Left hindlimb (tissue), 1 donor: ENCODE measurements at regions not wholly inside any gene's neighbourhood (a gene's known extent, or its start where the extent isn't known, plus 50 kb on each side); places are given as distances from the start of the nearest gene placed in this dataset.
A peak's percentile ranks its signal among the peaks of the same experiment; 100 is the strongest.
"Not testable (repeated sequence)": the region's sequence is repeated elsewhere in the genome, so short reads cannot be mapped to it uniquely, and the experiment has no call there.

Experiments used
- DNase-seq: peaks from one replicate; pipeline ENCODE4 v3.0.0-alpha.2; 2018

DNA sequence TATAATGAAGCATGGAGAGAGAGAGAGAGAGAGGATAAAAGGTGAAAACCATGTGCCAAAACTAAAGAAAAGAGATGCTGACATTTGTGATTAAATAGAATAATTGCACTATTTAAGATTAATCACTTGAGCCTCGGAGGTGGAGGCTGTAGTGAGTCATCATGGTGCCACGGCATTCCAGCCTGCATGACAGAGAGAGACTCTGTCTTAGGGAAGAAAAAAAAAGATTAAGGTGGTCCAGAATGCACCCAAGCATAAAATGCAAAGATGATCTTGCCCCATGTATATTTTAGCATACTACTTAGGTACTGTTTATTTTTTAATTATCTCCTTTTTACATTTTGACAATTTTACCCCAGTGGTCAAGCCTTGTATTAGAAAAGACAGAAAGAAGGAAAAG lies 742.5 kb downstream of the SPATA31A1 start:
- not testable (repeated sequence) for DNase-seq

DNA sequence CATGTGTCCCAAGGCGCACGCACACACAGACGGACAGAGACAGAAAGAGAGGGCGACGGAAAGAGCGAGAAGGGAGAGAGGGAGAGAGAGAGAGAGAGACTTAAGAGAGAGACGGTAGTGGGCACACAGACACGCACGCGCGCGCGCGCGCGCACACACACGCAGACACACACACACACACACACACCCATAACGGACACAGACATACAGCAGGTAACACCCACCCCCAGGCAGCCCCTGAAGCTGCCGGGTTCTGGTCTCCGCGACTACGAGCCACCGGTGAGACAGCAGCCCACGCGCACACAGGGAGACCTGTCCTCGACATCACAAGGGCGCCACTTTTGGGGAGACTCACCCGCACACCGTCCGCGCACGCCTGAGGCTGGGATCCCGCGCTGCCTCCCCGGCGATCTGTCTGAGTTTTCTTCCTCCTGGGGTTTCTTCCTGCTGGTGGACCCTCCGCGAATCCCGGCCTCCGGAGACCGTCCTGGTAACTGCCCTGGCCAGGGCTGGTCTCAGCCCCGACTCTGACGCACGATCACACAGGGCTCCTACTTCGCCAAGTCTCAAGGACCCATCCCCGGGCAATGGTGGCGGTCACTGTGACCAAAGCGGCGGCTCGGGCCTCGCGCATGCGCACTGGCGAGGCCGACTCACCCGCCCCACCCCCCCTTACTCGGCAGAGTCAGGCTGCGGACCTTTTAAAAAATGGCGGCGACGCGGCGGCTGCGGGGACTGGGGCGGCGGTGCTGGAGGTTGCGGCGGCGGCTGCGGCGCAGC lies 750.7 kb downstream of the SPATA31A1 start:
- peak; percentile 27 for DNase-seq

DNA sequence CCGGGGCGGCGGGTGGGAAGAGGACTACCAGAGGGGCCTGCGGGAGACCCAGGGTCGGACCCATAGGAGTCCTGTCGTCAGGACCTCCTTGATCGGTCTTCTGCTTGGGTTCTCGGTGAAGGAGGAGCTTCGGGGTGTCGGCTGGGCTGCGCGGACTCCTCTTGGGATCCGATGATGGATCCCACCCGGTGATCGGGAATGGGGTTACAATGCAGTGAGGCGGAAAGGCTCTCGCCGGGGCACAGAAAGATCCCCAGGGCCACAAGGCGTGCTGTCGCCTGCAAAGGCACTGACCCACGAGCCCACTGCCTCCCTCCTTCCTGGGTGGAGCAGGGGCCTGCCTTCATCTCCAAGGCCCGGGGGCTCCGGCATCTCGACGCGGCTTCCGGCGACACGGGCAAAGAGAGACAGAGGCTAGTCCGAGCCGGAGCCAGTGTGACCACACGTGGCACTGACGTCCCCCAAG lies 751.3 kb downstream of the SPATA31A1 start:
- not testable (repeated sequence) for DNase-seq

DNA sequence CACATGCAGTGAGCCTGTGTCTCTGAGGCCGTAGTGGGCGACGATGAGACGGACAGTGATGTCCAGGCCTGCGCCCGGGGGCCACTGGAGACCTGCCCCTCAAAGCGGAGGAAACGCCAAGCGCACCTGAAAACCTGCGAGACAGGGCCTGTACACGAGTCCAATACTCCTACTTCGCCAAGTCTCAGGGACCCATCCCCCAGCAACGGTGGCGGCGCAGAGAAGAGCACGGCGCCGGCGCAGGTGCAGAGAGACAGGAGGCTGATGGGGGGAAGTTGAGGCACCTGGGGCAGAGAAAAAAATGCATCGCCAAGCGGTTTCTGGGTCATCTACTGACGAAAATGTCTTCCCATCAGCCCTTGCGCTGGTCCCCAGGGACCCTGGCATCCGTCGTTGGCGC lies 751.8 kb downstream of the SPATA31A1 start:
- DNase-seq, result not testable (repeated sequence)

DNA sequence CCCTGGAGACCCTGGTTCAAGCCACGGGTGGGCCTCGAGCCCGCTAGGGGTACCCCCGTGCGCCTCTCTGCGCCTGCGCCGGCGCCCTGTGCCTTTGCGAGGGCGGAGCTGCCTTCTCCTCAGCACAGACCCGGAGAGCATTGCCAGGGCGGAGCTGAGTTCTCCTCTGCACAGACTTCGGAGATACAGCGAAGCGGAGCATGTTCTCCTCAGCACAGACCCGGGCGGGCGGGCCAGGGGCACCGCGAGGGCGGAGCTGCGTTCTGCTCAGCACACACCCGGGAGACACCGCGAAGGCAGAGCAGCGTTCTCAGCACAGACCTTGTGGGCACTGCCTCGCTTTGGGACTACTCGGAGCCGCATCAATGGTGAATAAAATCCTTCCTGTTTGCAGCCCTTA lies 753.0 kb downstream of the SPATA31A1 start:
- DNase-seq, result not testable (repeated sequence)

DNA sequence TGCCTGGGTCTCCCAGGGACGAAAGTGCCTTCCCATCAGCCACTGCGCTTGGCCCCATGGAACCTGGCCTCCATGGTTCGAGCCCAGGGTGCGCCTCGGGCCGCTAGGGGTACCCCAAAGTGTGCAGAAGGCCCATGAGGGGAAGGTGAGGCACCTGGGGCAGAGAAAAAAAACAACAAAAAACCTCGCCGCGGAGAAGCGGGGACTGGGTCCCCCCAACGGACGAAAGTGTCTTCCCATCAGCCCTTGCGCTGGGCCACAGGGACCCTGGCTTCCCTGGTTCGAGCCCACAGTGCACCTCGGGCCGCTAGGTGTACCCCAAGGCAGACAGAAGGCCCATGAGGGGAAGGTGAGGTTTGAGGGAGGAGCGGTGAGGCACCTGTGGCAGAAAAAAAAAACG lies 755.3 kb downstream of the SPATA31A1 start:
- not testable (repeated sequence) for DNase-seq

DNA sequence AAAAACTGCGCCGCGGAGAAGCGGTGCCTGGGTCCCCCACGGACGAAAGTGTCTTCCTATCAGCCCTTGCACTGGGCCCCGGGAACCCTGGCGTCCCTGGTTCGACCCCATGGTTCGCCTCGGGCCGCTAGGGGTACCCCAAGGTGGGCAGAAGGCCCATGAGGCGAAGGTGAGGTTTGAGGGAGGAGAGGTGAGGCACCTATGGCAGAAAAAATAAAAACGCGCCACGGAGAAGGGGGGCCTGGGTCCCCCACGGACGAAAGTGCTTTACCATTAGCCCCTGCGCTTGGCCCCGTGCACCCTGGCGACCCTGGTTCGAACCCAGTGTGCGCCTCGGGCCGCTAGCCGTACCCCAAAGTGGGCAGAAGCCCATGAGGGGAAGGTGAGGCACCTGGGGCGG lies 756.1 kb downstream of the SPATA31A1 start:
- DNase-seq, result not testable (repeated sequence)

DNA sequence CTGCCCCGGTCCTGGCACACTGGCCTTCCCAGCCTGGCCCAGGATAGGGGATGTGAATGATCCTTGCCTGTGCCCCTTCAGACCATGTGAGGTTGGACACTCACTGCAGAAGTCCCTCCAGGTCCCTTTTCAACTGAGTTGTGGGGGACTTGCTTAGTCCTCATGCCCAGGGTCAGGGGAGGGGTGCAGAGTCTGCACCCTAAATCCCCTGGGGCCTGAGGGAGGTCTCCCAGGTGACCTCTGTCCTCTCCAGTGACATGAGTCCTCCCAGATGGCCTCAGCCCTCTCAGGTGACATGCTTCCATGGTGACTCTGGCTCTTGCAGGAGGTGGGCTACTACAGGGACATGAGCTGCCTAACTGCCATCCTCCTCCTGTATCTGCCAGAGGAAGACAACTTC lies 775.1 kb downstream of the SPATA31A1 start:
- DNase-seq, result not testable (repeated sequence)

DNA sequence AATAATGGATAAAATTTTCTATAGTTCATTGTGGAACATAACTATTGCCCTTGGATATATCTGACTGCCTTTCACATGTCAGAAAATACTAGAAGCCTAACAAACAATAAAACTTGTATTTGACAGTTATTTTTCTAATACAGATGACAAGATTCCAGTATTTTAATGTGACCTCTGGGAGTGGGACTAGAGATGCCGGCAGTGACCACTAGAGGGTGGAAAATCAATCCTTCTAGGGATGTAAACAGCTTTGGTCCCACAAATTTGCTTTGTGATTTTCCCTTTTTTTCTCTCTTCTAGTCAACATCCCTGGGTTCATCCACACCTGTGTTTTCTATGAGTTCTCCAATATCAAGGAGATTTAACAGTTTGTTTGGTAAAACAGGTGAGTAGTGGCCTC lies 813.7 kb downstream of the SPATA31A1 start:
- DNase-seq, result not testable (repeated sequence)

DNA sequence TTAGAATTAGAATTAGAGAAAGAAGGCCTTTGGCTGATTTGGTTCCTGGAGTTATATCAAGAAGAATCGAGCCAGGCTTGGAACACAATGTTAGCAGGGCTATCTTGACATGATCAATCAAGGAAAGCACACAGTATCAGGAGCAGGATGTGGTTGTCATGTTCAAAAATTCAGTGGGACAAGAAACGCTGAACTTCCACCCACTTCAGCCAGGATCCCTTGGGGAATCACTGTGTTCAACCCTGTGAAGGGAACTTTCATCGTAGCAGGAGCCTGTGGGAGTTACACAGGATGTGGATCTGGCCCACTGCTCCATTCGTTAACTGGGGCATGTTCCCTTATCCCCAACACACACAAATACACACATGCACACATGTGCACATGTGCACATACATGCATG lies 817.8 kb downstream of the SPATA31A1 start:
- DNase-seq, result not testable (repeated sequence)

DNA sequence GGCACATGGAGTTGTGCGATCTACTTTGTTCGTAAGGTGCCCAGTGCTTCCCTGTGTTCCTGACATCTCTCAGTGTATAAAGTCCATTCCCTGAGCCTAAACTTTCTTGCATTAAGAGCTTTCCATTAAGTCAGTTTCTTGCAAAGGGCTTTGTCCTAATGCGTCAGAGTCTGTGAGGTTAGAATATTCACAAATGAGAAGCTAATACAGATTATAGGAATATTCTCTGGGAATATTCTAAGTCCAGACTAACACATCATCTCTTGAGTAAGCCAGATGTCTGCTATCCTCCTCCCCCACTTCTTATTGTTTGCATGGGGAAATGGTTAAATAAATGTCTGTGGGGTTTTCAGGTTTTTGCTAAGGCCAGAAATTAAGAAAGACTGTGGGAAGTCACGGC lies 818.6 kb downstream of the SPATA31A1 start:
- DNase-seq, result not testable (repeated sequence)

DNA sequence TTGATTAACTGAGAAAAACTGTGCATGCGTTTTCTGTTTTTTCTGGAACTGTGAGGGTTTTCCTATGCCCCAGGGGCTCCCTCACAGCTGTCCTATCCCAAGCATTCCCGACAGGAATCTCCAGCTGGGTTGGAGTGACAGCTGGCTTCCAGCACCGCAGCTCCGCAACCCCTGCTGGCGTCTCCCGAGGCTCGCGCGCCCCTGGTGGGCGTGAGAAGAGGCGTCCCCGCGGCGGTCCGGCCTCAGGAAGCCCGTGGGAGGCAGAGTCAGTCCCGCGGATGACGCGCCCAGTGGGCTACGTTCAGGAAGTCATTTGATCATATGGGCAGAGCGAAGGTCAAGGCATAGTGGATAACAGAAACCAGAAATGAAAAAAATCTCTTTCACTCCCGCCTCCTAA lies 821.9 kb downstream of the SPATA31A1 start:
- not testable (repeated sequence) for DNase-seq

DNA sequence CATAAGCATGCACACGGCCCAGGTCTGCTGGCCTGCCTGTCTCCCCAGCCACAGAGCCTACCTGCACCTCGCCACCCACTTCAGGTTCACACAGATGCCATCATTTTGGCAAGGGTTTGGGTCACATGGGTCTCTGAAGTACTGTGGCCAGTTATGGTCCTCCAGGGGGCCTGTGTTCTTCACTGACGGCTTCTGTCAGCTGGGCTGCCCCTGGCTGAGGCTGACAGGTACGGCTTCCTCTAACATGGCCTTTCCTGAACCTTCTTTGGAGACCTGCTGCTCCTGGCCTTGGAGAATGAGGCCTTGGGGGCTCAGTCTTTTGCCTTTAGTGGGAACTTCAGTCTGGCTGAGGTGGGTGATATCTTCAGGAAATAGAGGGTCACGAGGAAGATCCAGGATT lies 835.9 kb downstream of the SPATA31A1 start:
- not testable (repeated sequence) for DNase-seq

DNA sequence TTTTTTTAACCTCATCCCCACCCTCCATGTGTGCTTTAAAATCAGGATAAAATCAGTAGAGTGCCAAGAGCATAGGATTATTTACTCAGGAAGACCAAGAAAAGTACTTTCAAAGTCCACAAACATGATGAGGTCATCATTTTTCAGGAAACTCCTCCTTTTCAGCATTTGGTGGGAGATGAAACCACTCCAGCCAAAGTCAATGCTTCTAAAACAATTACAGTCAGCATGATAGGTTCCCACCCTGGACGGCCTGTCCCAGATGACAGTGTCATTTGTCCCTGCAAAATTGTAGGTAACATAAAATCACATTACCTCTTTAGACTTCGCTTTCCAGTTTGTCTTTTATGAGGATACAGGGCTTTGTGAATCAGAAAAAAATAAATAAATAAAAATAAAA lies 836.7 kb downstream of the SPATA31A1 start:
- not testable (repeated sequence) for DNase-seq

DNA sequence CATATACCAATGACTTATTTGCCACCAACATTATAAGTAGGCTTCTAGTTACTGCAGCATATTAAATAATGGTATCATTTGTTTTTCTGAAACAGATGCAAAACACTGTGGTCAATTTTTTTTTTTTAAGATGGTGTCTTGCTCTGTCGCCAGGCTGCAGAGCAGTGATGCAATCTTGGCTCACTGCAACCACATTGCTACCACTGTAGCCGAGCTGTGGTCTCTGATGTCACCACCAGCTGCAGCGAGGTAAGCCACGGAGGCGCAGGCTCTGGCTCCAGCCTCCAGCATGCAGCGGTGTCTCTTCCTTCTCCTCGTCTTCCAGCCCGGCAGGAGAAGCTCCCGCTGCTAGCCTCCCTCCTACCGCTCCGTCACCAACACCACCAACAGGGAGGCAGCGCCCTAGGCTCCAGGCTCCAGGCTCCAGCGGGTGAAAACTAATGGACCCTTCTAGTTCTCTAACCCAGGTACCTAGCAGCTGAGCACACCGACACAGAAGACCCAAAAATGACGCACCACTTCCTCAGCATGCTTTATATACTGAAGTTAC lies 840.8 kb downstream of the SPATA31A1 start:
- not testable (repeated sequence) for DNase-seq

DNA sequence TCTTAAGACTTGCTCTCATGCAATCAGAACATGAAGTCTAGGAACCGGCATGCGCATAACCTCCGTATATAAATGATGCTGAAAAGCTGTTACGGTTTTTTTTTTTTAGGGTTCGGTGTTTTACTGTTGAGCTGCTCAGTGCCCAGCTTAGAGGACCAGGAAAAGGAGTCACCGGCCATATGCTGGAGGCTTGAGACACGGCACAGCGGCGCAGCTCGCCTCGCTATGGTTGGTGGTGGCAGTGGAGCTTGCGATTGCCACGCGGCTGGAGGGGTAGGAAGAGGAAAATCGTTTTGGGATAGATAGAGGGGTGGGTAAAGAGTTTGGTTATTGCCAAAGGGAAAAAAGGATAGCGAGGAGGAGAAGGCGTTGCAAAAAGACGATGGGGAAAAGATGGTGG lies 841.3 kb downstream of the SPATA31A1 start:
- not testable (repeated sequence) for DNase-seq

DNA sequence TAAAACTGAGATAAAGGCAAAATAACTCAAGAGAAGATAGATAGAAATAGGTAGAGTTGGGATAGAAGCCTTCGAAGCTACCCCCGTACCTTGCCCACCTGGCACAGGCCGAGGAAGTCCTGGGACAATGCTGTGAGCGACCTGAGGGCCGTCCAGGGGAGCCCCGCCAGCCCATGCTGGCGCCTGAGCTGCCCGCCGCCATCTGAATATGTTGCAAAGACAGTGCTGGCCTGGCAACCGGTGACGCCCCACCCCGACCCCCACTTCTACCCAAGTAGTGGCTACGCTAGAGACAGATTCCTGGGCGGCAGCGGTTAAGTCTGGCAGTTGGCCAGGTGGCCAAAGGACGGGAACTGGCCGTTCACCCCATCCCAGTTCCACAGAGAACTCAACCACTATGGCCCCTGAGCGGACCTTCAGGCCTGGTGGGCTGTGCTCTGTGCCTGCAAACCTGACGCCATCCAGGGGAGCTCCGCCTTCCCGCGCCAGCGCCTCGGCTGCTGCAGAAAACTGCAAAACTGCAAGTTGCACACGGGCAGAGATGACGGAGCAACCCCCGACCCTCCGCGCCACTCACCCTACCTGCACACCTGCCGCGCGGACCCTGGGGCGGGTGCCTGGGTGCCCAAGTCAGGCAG lies 866.2 kb downstream of the SPATA31A1 start:
- not testable (repeated sequence) for DNase-seq

DNA sequence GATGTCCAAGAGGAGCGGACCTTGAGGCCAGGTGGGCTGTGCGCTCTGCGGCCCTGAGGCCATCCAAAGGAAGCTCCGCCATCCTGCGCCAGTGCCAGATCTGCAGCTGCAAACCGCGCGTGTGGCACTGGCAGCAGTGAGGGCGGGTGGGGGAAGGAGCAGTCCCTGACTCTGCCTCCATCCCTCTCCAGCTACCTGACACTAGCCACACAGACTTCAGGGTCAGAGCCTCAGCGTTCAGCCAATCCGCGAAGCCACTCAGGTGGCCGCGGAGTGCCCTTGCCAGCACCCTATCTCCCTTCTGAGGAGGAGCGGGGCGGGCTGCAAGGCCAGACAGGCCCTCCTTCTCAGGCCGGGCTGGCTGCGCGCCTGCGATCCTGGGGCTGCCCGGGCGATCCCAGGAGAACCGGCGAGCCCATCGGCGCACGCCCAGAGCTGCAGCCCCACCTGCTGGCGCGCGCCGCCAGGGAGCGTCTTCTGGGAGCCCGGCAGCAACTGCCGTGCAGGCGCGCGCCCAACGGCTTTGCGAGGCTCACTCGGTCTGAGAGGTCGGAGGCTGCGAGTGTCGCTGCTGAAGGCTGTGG lies 867.2 kb downstream of the SPATA31A1 start:
- not testable (repeated sequence) for DNase-seq

DNA sequence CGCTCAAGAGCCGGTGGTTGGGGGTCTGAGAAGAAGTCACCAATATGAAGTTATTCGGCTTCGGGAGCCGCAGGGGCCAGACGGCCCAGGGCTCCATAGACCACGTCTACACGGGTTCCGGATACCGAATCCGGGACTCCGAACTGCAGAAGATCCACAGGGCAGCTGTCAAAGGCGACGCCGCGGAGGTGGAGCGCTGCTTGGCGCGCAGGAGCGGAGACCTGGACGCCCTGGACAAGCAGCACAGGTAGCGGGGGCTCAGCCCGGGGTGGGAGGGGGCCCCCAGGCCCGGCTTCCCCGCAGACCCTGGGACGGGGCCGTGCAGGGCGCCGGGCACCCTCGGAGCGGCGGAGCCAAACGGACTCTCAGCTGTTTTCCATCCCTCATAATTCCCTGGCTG lies 867.9 kb downstream of the SPATA31A1 start:
- DNase-seq, result not testable (repeated sequence)
